ENCODE measurements at regions not wholly inside any gene's neighbourhood (a gene's known extent, or its start where the extent isn't known, plus 50 kb on each side); places are given as distances from the start of the nearest gene placed in this dataset.

DNA sequence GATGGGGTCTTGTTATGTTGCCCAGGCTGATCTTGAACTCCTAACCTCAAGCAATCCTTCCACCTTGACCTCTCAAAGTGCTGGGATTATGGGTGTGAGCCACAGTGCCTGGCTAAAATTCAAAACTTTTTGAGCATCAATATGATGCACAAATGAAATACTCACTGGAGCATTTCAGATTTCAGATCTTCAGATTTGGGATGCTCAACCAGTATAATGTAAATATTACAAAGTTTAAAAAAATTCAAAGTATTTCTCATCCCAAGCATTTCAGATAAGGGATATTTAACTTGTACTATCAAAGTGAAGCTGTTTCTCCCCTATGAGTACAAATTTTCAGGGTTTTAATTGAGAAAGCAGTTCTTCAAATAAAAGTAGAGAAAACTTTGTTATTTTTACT is 164.1 kb upstream of the CCDC68 start:
- no peak for ATAC-seq
- TF ChIP-seq RARB (CRISPR knock-in tag; IDR thresholded peaks at IDR 0.05) (no peak), ZNF8 (CRISPR knock-in tag; IDR thresholded peaks at IDR 0.05) (no peak), ZC3H10 (CRISPR knock-in tag; IDR thresholded peaks at IDR 0.05) (no peak), ARNTL (CRISPR knock-in tag; IDR thresholded peaks at IDR 0.05; ENCODE audit: borderline replicate concordance, low read depth) (no peak), CSDC2 (CRISPR knock-in tag; IDR thresholded peaks at IDR 0.05) (no peak), GLIS3 (CRISPR knock-in tag; IDR thresholded peaks at IDR 0.05) (no peak), TCF4 (CRISPR knock-in tag; IDR thresholded peaks at IDR 0.05; ENCODE audit: borderline replicate concordance) (no peak), TOX (CRISPR knock-in tag; IDR thresholded peaks at IDR 0.05; ENCODE audit: borderline replicate concordance) (no peak), BACH2 (CRISPR knock-in tag; IDR thresholded peaks at IDR 0.05; ENCODE audit: borderline replicate concordance) (no peak), ESRRG (CRISPR knock-in tag; IDR thresholded peaks at IDR 0.05) (no peak)
- TF ChIP-seq, protein P1, sequence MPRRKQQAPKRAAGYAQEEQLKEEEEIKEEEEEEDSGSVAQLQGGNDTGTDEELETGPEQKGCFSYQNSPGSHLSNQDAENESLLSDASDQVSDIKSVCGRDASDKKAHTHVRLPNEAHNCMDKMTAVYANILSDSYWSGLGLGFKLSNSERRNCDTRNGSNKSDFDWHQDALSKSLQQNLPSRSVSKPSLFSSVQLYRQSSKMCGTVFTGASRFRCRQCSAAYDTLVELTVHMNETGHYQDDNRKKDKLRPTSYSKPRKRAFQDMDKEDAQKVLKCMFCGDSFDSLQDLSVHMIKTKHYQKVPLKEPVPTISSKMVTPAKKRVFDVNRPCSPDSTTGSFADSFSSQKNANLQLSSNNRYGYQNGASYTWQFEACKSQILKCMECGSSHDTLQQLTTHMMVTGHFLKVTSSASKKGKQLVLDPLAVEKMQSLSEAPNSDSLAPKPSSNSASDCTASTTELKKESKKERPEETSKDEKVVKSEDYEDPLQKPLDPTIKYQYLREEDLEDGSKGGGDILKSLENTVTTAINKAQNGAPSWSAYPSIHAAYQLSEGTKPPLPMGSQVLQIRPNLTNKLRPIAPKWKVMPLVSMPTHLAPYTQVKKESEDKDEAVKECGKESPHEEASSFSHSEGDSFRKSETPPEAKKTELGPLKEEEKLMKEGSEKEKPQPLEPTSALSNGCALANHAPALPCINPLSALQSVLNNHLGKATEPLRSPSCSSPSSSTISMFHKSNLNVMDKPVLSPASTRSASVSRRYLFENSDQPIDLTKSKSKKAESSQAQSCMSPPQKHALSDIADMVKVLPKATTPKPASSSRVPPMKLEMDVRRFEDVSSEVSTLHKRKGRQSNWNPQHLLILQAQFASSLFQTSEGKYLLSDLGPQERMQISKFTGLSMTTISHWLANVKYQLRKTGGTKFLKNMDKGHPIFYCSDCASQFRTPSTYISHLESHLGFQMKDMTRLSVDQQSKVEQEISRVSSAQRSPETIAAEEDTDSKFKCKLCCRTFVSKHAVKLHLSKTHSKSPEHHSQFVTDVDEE (CRISPR knock-in tag; IDR thresholded peaks at IDR 0.05), result no peak
- TF ChIP-seq, protein P2, sequence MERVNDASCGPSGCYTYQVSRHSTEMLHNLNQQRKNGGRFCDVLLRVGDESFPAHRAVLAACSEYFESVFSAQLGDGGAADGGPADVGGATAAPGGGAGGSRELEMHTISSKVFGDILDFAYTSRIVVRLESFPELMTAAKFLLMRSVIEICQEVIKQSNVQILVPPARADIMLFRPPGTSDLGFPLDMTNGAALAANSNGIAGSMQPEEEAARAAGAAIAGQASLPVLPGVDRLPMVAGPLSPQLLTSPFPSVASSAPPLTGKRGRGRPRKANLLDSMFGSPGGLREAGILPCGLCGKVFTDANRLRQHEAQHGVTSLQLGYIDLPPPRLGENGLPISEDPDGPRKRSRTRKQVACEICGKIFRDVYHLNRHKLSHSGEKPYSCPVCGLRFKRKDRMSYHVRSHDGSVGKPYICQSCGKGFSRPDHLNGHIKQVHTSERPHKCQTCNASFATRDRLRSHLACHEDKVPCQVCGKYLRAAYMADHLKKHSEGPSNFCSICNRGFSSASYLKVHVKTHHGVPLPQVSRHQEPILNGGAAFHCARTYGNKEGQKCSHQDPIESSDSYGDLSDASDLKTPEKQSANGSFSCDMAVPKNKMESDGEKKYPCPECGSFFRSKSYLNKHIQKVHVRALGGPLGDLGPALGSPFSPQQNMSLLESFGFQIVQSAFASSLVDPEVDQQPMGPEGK (CRISPR knock-in tag; IDR thresholded peaks at IDR 0.05; ENCODE audit: borderline replicate concordance), result no peak

DNA sequence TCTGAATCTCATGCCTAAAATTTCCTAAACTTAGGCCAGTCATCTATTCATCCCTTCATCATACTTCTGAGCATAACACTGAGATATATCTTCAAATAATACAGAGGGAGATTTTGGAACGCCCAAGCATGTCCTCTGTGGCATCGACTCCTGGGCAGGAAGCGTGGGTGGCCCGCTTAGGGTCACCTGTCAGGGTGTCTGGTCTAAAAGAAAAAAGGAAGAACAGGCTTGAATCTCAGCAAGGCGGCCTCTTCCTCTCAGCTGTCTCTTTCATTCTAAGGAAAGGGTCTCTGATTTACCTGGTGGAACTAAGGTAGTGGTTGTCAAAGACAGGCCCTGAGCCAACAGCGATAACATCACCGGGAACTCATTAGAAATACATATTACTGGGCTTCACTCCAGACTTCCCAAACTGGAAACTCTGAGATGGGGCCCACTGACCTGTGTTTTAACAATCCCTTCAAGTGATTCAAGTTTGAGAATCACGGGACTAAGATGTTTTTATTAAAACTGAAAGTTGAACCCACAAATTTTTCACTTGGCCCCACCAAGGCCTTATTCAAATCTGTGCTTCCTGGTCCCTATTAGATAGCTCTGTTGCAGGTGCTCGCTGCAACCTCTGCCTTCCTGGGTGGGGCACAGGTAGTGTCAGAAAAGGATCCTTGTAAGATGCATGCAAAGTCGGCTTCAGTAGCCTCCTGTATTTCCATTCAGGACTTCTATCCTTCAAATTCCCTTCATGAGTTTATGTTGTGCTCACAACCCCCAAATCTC is 162.3 kb upstream of the CCDC68 start:
- no peak for ATAC-seq

DNA sequence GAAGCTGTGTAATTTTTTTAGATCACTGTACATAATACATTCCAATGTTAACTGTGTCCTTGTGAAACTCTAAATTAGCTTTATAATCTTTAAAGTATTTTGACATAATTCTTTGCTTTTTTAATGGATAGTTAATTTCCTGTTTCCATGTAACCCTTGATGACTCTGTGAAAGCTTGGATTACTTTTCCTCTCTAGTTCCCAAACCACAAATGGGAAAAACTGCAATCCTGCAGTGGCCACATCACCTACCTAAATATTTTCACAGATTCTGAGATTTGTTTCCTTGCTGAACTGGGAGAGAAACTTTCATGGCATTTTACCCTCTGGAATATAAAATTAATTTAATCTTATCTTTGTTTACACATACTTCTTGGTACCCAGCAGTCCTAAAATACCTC is 161.6 kb upstream of the CCDC68 start:
- no peak for ATAC-seq
- TF ChIP-seq, protein P3, sequence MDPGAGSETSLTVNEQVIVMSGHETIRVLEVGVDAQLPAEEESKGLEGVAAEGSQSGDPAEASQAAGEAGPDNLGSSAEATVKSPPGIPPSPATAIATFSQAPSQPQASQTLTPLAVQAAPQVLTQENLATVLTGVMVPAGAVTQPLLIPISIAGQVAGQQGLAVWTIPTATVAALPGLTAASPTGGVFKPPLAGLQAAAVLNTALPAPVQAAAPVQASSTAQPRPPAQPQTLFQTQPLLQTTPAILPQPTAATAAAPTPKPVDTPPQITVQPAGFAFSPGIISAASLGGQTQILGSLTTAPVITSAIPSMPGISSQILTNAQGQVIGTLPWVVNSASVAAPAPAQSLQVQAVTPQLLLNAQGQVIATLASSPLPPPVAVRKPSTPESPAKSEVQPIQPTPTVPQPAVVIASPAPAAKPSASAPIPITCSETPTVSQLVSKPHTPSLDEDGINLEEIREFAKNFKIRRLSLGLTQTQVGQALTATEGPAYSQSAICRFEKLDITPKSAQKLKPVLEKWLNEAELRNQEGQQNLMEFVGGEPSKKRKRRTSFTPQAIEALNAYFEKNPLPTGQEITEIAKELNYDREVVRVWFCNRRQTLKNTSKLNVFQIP (CRISPR knock-in tag; IDR thresholded peaks at IDR 0.05; ENCODE audit: borderline replicate concordance, low read depth), result no peak
- TF ChIP-seq, protein P4, sequence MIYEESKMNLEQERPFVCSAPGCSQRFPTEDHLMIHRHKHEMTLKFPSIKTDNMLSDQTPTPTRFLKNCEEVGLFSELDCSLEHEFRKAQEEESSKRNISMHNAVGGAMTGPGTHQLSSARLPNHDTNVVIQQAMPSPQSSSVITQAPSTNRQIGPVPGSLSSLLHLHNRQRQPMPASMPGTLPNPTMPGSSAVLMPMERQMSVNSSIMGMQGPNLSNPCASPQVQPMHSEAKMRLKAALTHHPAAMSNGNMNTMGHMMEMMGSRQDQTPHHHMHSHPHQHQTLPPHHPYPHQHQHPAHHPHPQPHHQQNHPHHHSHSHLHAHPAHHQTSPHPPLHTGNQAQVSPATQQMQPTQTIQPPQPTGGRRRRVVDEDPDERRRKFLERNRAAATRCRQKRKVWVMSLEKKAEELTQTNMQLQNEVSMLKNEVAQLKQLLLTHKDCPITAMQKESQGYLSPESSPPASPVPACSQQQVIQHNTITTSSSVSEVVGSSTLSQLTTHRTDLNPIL (CRISPR knock-in tag; IDR thresholded peaks at IDR 0.05; ENCODE audit: low read depth), result no peak
- TF ChIP-seq ZNF8 (CRISPR knock-in tag; IDR thresholded peaks at IDR 0.05), result no peak
- TF ChIP-seq, protein P2 (CRISPR knock-in tag; IDR thresholded peaks at IDR 0.05; ENCODE audit: borderline replicate concordance), result no peak

More for the DNA sequence above, 162.3 kb upstream of the CCDC68 start:
- TF ChIP-seq TOX (CRISPR knock-in tag; IDR thresholded peaks at IDR 0.05; ENCODE audit: borderline replicate concordance) (no peak), CSDC2 (CRISPR knock-in tag; IDR thresholded peaks at IDR 0.05) (no peak)
- TF ChIP-seq, protein P5, sequence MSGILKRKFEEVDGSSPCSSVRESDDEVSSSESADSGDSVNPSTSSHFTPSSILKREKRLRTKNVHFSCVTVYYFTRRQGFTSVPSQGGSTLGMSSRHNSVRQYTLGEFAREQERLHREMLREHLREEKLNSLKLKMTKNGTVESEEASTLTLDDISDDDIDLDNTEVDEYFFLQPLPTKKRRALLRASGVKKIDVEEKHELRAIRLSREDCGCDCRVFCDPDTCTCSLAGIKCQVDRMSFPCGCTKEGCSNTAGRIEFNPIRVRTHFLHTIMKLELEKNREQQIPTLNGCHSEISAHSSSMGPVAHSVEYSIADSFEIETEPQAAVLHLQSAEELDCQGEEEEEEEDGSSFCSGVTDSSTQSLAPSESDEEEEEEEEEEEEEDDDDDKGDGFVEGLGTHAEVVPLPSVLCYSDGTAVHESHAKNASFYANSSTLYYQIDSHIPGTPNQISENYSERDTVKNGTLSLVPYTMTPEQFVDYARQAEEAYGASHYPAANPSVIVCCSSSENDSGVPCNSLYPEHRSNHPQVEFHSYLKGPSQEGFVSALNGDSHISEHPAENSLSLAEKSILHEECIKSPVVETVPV (CRISPR knock-in tag; IDR thresholded peaks at IDR 0.05), result no peak
